ENCODE measurements at regions not wholly inside any gene's neighbourhood (a gene's known extent, or its start where the extent isn't known, plus 50 kb on each side); places are given as distances from the start of the nearest gene placed in this dataset.
A peak's percentile ranks its signal among the peaks of the same experiment; 100 is the strongest.

DNA sequence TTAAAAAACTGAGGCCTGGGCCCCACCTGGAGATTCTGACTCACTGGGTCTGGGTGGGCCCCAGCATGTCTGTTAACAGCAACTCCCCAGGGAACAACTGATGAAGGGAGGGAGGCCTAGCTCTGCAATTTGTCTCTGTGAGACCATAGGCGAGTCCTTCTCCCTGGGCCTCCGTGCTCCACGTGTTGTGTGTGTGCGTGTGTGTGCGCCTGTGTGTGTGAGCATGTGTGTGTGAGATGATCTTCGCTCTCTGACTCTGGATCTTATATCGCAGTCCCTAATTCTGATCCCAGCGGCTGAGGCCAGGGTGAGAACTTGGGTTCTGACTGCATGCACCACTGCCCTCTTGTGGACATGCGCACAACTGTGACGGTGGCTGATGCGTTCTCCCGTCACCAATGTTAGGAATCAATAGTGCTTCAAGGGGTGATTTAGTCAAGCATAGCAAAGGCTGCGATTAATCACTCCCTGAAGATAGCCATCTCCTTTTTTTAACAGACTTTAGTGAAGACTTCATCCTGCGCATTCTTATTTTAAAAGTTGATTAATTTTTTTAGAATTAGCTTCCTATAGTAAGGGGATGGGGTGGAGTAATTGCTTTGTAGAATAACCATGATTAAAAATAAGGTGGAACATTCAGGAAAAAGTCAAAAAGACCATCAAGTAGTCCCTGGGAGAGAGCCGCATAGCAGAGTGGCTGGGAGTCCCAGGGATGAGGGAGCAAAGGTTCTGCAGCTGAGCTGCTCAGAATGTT lies 62.4 kb upstream of the USP24 start (continued):
- TF ChIP-seq ZSCAN25 (CRISPR knock-in tag; IDR thresholded peaks at IDR 0.05) (no peak), CENPX (CRISPR knock-in tag; IDR thresholded peaks at IDR 0.05) (no peak), NRL (CRISPR knock-in tag; IDR thresholded peaks at IDR 0.05; ENCODE audit: borderline replicate concordance) (no peak), GATAD1 (CRISPR knock-in tag; IDR thresholded peaks at IDR 0.05) (no peak), EED (CRISPR knock-in tag; IDR thresholded peaks at IDR 0.05) (no peak), SUZ12 (IDR thresholded peaks at IDR 0.05; ENCODE audit: low read depth, low read length) (no peak), HNRNPK (IDR thresholded peaks at IDR 0.05; ENCODE audit: low read depth, low read length, poor library complexity, severe bottlenecking) (no peak), MXD4 (CRISPR knock-in tag; IDR thresholded peaks at IDR 0.05) (no peak; the same call in 1 of the 2 replicates), KMT2A (CRISPR knock-in tag; IDR thresholded peaks at IDR 0.05) (no peak), IKZF1 (IDR thresholded peaks at IDR 0.05) (no peak), ZNF557 (CRISPR knock-in tag; IDR thresholded peaks at IDR 0.05) (no peak), RFXANK (CRISPR knock-in tag; IDR thresholded peaks at IDR 0.05) (no peak), ZNF564 (CRISPR knock-in tag; IDR thresholded peaks at IDR 0.05) (no peak), ZNF232 (CRISPR knock-in tag; IDR thresholded peaks at IDR 0.05; ENCODE audit: borderline replicate concordance) (no peak), KLF12 (CRISPR knock-in tag; IDR thresholded peaks at IDR 0.05; ENCODE audit: borderline replicate concordance) (no peak), MXI1 (IDR thresholded peaks at IDR 0.05; ENCODE audit: borderline replicate concordance, low read depth, low read length) (no peak), MTA3 (CRISPR knock-in tag; IDR thresholded peaks at IDR 0.05) (no peak)
- TF ChIP-seq, protein P1, sequence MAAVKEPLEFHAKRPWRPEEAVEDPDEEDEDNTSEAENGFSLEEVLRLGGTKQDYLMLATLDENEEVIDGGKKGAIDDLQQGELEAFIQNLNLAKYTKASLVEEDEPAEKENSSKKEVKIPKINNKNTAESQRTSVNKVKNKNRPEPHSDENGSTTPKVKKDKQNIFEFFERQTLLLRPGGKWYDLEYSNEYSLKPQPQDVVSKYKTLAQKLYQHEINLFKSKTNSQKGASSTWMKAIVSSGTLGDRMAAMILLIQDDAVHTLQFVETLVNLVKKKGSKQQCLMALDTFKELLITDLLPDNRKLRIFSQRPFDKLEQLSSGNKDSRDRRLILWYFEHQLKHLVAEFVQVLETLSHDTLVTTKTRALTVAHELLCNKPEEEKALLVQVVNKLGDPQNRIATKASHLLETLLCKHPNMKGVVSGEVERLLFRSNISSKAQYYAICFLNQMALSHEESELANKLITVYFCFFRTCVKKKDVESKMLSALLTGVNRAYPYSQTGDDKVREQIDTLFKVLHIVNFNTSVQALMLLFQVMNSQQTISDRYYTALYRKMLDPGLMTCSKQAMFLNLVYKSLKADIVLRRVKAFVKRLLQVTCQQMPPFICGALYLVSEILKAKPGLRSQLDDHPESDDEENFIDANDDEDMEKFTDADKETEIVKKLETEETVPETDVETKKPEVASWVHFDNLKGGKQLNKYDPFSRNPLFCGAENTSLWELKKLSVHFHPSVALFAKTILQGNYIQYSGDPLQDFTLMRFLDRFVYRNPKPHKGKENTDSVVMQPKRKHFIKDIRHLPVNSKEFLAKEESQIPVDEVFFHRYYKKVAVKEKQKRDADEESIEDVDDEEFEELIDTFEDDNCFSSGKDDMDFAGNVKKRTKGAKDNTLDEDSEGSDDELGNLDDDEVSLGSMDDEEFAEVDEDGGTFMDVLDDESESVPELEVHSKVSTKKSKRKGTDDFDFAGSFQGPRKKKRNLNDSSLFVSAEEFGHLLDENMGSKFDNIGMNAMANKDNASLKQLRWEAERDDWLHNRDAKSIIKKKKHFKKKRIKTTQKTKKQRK (IDR thresholded peaks at IDR 0.05; ENCODE audit: low read length) = no peak
- TF ChIP-seq, protein P2, sequence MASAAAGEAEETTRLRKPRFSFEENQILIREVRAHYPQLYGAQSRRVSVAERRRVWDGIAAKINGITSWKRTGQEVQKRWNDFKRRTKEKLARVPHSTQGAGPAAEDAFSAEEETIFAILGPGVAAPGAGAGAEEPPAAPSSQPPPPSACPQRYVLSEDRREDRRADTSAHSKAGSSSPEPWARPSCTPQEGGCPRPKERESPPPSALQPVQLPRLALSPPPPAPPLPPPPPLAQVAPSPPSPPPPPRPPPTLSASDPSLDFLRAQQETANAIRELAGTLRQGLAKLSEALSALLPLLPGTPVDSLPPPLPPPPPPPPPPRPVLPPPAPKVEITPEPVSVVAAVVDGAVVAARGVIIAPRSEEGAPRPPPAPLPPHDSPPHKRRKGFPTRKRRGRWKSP (CRISPR knock-in tag; IDR thresholded peaks at IDR 0.05) = 0 out of 2 replicates have a peak, but pooled peaks have one; percentile 33
- TF ChIP-seq, protein P3, sequence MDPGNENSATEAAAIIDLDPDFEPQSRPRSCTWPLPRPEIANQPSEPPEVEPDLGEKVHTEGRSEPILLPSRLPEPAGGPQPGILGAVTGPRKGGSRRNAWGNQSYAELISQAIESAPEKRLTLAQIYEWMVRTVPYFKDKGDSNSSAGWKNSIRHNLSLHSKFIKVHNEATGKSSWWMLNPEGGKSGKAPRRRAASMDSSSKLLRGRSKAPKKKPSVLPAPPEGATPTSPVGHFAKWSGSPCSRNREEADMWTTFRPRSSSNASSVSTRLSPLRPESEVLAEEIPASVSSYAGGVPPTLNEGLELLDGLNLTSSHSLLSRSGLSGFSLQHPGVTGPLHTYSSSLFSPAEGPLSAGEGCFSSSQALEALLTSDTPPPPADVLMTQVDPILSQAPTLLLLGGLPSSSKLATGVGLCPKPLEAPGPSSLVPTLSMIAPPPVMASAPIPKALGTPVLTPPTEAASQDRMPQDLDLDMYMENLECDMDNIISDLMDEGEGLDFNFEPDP (CRISPR knock-in tag; conservative IDR thresholded peaks at IDR 0.05) = no peak
- TF ChIP-seq, protein P4, sequence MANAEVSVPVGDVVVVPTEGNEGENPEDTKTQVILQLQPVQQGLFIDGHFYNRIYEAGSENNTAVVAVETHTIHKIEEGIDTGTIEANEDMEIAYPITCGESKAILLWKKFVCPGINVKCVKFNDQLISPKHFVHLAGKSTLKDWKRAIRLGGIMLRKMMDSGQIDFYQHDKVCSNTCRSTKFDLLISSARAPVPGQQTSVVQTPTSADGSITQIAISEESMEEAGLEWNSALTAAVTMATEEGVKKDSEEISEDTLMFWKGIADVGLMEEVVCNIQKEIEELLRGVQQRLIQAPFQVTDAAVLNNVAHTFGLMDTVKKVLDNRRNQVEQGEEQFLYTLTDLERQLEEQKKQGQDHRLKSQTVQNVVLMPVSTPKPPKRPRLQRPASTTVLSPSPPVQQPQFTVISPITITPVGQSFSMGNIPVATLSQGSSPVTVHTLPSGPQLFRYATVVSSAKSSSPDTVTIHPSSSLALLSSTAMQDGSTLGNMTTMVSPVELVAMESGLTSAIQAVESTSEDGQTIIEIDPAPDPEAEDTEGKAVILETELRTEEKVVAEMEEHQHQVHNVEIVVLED (CRISPR knock-in tag; IDR thresholded peaks at IDR 0.05; ENCODE audit: borderline replicate concordance) = peak; percentile 43; the same call in 1 of the 2 replicates
- TF ChIP-seq, protein P5, sequence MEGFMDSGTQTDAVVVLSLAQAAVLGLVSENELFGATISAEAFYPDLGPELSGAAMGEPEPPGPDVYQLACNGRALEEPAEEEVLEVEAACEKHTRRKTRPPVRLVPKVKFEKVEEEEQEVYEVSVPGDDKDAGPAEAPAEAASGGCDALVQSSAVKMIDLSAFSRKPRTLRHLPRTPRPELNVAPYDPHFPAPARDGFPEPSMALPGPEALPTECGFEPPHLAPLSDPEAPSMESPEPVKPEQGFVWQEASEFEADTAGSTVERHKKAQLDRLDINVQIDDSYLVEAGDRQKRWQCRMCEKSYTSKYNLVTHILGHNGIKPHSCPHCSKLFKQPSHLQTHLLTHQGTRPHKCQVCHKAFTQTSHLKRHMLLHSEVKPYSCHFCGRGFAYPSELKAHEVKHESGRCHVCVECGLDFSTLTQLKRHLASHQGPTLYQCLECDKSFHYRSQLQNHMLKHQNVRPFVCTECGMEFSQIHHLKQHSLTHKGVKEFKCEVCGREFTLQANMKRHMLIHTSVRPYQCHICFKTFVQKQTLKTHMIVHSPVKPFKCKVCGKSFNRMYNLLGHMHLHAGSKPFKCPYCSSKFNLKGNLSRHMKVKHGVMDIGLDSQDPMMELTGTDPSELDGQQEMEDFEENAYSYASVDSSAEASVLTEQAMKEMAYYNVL (CRISPR knock-in tag; IDR thresholded peaks at IDR 0.05; ENCODE audit: borderline replicate concordance) = no peak
